Body of pancreas (tissue), 4 donors: ENCODE measurements at regions not wholly inside any gene's neighbourhood (a gene's known extent, or its start where the extent isn't known, plus 50 kb on each side); places are given as distances from the start of the nearest gene placed in this dataset.

Source experiments
- POLR2A ChIP-seq, 3 donors: fragments of 450-650 bp; IDR thresholded peaks; one replicate each; pipeline ENCODE4 v1.6.1; 2016; ENCODE audit warnings: antibody characterized with exemption in 3 of 3, mild to moderate bottlenecking in 2 of 3
- TF ChIP-seq, protein P1 (sequence below), 7 experiments: fragments of 450-650 bp in 4 of 7; fragments of 200-600 bp in 3 of 7; sonication (generic) in 3 of 7; IDR thresholded peaks; one replicate each; pipeline ENCODE4 v1.5.1; 2016 to 2019; ENCODE audit warnings: antibody characterized with exemption in 7 of 7

DNA sequence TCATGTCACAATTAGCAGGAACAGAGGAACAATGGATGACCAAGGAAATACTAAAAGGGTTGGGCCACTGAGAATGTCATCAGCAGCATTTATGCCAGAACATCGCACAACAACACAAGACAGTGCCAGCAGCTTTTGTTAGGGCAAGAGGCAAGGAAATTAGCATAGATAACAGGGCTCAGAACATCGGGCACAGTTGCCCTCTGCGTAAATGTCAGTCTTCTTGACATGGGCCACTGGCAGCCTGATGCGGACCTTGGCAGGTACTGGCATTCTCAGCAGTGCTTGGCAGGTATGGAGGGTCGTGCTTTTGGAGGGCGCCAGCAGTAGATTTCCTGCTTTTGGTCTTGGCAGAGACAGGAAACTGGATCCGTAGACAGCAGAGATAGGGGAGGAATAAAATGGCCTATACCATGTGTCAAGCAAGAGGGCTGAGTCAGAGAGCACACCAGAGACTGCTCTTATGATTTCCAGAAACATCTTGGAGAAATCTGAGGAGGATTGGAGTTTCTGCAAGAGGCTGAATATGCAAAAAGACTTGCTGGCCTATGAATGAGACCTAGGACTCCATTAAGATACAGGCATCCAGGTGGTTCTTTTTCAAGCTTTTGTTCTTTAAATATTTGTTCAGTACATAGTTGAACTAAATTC, 371.5 kb upstream of the MTPN start:
- TF ChIP-seq, protein P1, sequence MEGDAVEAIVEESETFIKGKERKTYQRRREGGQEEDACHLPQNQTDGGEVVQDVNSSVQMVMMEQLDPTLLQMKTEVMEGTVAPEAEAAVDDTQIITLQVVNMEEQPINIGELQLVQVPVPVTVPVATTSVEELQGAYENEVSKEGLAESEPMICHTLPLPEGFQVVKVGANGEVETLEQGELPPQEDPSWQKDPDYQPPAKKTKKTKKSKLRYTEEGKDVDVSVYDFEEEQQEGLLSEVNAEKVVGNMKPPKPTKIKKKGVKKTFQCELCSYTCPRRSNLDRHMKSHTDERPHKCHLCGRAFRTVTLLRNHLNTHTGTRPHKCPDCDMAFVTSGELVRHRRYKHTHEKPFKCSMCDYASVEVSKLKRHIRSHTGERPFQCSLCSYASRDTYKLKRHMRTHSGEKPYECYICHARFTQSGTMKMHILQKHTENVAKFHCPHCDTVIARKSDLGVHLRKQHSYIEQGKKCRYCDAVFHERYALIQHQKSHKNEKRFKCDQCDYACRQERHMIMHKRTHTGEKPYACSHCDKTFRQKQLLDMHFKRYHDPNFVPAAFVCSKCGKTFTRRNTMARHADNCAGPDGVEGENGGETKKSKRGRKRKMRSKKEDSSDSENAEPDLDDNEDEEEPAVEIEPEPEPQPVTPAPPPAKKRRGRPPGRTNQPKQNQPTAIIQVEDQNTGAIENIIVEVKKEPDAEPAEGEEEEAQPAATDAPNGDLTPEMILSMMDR (IDR thresholded peaks at IDR 0.05), result no peak
- no peak for TF ChIP-seq POLR2A (IDR thresholded peaks at IDR 0.05)
